Activated CD4-positive, alpha-beta memory T cell treated with anti-CD3 and anti-CD28 coated beads for 36 hours (primary cell): ENCODE measurements at regions not wholly inside any gene's neighbourhood (a gene's known extent, or its start where the extent isn't known, plus 50 kb on each side); places are given as distances from the start of the nearest gene placed in this dataset.

Source experiments
- CTCF ChIA-PET: fragments of 350-600 bp; sonication (Branson Sonifier 250); formaldehyde crosslinking; loops from one replicate; lab custom pipeline; 2021; ENCODE audit warnings: antibody characterized with exemption, inconsistent platforms; lab: Charles Lee
- POLR2A ChIA-PET: fragments of 350-600 bp; sonication (Branson Sonifier 250); formaldehyde crosslinking; loops from one replicate; lab custom pipeline; 2021; ENCODE audit warnings: antibody characterized with exemption; lab: Charles Lee
- DNase-seq: peaks from one replicate; pipeline ENCODE4 v3.0.0-alpha.2; 2020
- H3K27ac Mint-ChIP-seq: one replicate; pipeline ENCODE4 v1.8.0; 2021; ENCODE audit warnings: mixed read lengths
- H3K27me3 Mint-ChIP-seq: one replicate; pipeline ENCODE4 v1.8.0; 2021; ENCODE audit warnings: mixed read lengths
- H3K36me3 Mint-ChIP-seq: one replicate; pipeline ENCODE4 v1.8.0; 2021; ENCODE audit warnings: mixed read lengths
- H3K4me1 Mint-ChIP-seq: one replicate; pipeline ENCODE4 v1.8.0; 2021; ENCODE audit warnings: low read depth, mixed read lengths
- H3K4me3 Mint-ChIP-seq: one replicate; pipeline ENCODE4 v1.8.0; 2021; ENCODE audit warnings: mild to moderate bottlenecking, mixed read lengths
- H3K9me3 Mint-ChIP-seq: one replicate; pipeline ENCODE4 v1.8.0; 2021; ENCODE audit warnings: mixed read lengths
- intact Hi-C: fragments of 100-400 bp; cut with micrococcal nuclease; formaldehyde crosslinking; loops from one replicate; pipeline ENCODE4 v1.15.1; 2023

DNA sequence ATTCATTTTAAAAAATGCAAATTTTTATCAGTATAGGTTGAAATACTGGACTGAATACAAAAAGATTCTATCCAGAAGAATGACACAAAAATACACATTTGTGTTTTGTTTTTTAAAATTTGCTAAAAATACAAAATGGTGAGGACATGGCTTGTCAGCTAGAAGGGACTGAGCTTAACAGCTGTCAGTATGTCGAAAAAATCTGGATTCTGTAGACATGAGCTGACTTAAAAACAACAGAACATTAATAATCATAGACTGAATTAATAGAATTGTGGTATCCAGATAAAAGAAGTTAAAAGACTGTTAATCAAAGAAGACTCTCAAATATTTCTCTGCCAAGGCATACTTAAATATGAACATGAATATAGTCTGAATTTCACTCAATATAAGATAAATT, 244.9 kb upstream of the CBLB start:
- H3K9me3 Mint-ChIP-seq = peaks cover 2% of the 10 kb centered on the region
- H3K27me3 Mint-ChIP-seq = no peaks in the 10 kb centered on the region
- no peaks in the 10 kb centered on the region for H3K36me3 Mint-ChIP-seq
- H3K27ac Mint-ChIP-seq = no peak overlapping the region
- peaks cover 10% of the 10 kb centered on the region for H3K4me1 Mint-ChIP-seq
- ChIA-PET CTCF (no interaction called here), POLR2A (no interaction called here)
- H3K4me3 Mint-ChIP-seq = no peak overlapping the region
- intact Hi-C loops = no loop called here
- DNase-seq = no peak

DNA sequence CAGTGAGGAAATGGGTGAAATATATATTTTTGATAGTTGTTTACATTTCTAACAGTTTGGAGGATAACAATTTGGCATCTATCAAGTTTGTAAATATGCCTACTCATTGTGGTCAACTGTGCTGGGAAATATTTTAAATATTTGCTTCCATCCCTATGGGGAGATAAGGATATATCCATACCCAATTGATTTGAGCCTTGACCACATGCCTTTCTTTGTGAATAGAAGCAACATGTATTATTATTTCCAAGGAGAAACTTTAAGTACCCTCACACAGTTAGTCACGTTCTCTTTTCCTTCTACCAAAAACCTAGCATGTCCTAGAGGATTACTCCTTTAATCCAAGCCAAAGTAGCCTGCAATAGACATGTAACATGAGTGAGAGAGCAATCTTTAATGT, 245.4 kb upstream of the CBLB start:
- no peaks in the 10 kb centered on the region for H3K27me3 Mint-ChIP-seq
- DNase-seq = no peak
- H3K4me1 Mint-ChIP-seq = peaks cover 10% of the 10 kb centered on the region
- ChIA-PET POLR2A (no interaction called here), CTCF (no interaction called here)
- H3K9me3 Mint-ChIP-seq = peaks cover 2% of the 10 kb centered on the region
- no peaks in the 10 kb centered on the region for H3K36me3 Mint-ChIP-seq
- H3K4me3 Mint-ChIP-seq = no peak overlapping the region
- intact Hi-C loops = no loop called here
- H3K27ac Mint-ChIP-seq = no peak overlapping the region

DNA sequence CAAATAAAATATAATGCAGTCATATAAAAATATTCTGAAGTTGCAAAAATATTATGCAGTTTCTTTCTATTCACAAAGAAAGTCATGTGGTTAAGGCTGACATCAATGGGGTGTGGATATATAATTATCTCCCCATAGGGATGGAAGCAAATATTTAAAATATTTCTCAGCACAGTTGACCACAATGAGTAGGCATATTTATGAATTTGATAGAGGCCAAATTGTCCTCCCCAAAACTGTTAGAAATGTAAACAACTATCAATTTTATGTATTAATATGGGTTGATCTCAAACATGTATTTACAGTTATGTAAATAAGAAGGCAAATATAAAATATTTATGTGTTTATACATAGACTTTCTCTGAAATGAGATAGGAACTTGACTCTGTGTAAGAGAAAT, 246.0 kb upstream of the CBLB start:
- POLR2A ChIA-PET = no interaction called here
- no peaks in the 10 kb centered on the region for H3K27me3 Mint-ChIP-seq
- no peak overlapping the region for H3K4me3 Mint-ChIP-seq
- no peak for DNase-seq
- CTCF ChIA-PET = no interaction called here
- peaks cover 11% of the 10 kb centered on the region for H3K4me1 Mint-ChIP-seq
- H3K27ac Mint-ChIP-seq = no peak overlapping the region
- H3K36me3 Mint-ChIP-seq = no peaks in the 10 kb centered on the region
- peaks cover 2% of the 10 kb centered on the region for H3K9me3 Mint-ChIP-seq
- intact Hi-C loops = loop anchor here (5.0 kb wide), 1 partner anchor 288 kb away; no protein-coding TSS in a partner anchor

DNA sequence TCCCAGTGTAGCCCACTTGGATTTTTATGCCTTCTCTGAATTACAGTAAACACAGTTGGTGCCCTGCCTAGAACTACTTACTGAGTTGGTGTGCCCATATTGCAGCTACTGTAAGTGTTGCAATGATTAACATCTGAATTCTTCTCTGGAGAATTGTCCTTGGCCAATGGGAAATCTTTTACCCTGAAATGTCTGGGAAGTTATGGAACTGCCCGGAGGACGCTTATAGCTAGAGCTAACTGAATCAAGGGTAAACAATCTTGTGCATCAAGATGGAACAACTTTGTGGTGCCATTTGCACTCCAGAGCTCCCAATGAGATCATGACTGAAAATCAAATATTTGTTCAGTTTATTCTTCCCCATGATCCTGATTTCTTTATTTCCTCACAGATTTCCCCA, 246.7 kb upstream of the CBLB start:
- CTCF ChIA-PET = no interaction called here
- POLR2A ChIA-PET = no interaction called here

DNA sequence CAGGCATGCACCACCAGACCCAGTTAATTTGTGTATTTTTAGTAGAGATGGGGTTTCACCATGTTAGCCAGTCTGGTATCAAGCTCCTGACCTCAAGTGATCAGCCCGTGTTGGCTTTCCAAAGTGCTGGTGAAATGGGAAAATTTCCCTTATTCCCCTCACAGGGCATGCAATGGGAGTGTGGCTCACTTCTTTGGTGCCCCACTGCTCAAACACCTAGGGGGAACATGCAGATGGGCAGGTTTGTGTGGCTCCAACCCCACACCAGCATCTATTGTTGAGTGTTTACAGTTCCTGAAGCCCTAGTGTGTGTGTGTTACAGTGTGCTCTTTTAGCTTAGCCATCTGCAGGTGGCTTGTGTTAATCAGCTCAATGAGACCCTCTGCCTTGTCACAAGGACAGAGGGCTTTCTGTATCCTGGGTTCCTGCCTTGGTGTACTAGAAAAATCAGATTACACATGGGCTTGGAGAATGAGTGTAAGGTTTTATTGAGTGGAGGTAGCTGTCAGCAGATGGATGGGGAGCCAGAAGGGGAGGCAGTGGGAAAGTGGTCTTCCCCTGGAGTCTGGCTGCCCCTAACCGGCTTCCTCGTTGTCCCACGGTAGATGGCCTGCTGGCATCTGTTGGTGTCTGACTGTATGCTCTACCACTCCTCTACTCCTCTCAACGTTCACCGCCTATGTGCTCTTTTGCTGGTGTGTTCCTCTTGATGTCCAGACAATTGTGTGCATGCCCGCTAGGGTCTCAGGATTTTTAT, 248.1 kb upstream of the CBLB start:
- POLR2A ChIA-PET = no interaction called here
- Mint-ChIP-seq H3K4me3 (no peak overlapping the region), H3K36me3 (no peaks in the 10 kb centered on the region), H3K27me3 (no peaks in the 10 kb centered on the region), H3K4me1 (peaks cover 21% of the 10 kb centered on the region), H3K27ac (no peak overlapping the region), H3K9me3 (peaks cover 2% of the 10 kb centered on the region)
- intact Hi-C loops = loop anchor here (5.0 kb wide), 1 partner anchor 290 kb away; no protein-coding TSS in a partner anchor
- CTCF ChIA-PET = no interaction called here
- DNase-seq = no peak

More for the DNA sequence above, 246.7 kb upstream of the CBLB start:
- no peak overlapping the region for H3K27ac Mint-ChIP-seq
- peaks cover 18% of the 10 kb centered on the region for H3K4me1 Mint-ChIP-seq
- intact Hi-C loops = loop anchor here (5.0 kb wide), 1 partner anchor 288 kb away; no protein-coding TSS in a partner anchor
- peaks cover 2% of the 10 kb centered on the region for H3K9me3 Mint-ChIP-seq
- H3K36me3 Mint-ChIP-seq = no peaks in the 10 kb centered on the region
- no peak overlapping the region for H3K4me3 Mint-ChIP-seq
- no peaks in the 10 kb centered on the region for H3K27me3 Mint-ChIP-seq
- no peak for DNase-seq

DNA sequence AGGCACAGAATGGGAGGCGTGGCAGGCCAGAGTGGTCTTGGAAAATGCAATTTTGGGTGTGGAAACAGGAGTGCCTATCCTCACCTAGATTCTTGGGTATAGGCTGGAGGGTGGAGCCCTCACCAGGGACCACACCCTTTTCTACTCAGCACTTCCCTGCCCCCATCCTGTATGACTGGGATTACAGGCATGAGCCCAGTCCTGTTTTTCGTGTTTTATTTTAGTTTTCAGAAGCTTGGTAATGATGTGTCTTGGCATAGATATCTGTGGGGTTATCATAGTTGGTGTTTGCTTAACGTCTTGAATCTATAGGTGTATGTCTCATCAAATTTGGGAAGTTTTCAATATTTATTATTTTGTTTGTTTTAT, 248.7 kb upstream of the CBLB start:
- Mint-ChIP-seq H3K4me3 (no peak overlapping the region), H3K27ac (no peak overlapping the region), H3K27me3 (no peaks in the 10 kb centered on the region), H3K4me1 (peaks cover 21% of the 10 kb centered on the region), H3K36me3 (no peaks in the 10 kb centered on the region), H3K9me3 (peaks cover 2% of the 10 kb centered on the region)
- no peak for DNase-seq
- intact Hi-C loops = loop anchor here (5.0 kb wide), 1 partner anchor 290 kb away; no protein-coding TSS in a partner anchor
- ChIA-PET POLR2A (no interaction called here), CTCF (no interaction called here)

DNA sequence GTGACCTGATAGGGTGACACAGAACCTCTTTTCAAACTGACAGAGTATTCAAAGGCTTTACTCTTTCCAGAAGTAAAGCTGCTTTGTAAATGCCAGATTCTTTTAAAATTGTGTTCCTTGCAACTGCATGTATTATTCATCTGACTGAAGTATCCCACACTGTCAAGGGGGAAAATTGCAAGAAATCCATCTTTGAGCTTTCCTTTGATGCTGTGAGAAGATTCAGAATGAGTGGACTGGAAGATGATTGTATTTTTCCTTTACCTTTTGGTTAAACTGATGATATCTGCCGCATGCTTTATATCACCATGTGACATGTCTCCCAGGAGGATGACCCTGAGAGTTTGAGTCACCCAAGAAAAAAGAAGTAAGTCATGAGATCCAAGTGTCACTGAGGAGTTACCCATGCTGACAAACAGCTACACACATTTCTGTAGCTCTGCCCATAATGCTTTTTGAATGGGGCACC, 250.8 kb upstream of the CBLB start:
- Mint-ChIP-seq H3K27me3 (no peaks in the 10 kb centered on the region), H3K4me3 (no peak overlapping the region), H3K4me1 (peaks cover 21% of the 10 kb centered on the region), H3K9me3 (no peaks in the 10 kb centered on the region), H3K27ac (peak overlapping the region; percentile 50), H3K36me3 (no peaks in the 10 kb centered on the region)
- POLR2A ChIA-PET = interaction anchor here (0.5 to 1.4 kb wide), 4 partner anchors 54 to 115 kb away, joined by 3 to 4 read pairs (median 4); no protein-coding TSS in a partner anchor
- peak; percentile 42 for DNase-seq
- intact Hi-C loops = loop anchor here (1.0 to 5.0 kb wide), 5 partner anchors 57 to 292 kb away; partner anchors contain the start of gene CBLB
- CTCF ChIA-PET = interaction anchor here (1.0 to 1.2 kb wide), 3 partner anchors 66 to 490 kb away, joined by 3 read pairs; no protein-coding TSS in a partner anchor

DNA sequence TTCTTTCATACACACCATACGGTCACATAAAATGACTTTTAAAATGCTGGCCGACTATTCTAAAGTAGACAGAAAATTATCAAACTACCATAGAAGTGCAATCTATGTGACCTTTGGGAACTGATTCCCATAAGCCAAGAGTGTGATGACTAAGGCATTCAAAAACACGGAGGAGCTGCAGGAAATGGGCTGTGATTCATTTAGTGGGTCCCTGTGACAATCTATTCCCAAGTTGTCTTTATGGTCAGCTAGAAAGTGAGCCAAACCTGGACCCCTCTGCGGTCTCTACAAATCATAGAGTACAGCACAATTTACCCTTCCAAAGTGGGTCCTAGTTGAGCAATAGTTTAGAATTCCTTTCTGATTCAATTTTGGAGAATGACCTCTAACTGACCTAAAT, 251.5 kb upstream of the CBLB start:
- no peaks in the 10 kb centered on the region for H3K27me3 Mint-ChIP-seq
- ChIA-PET POLR2A (interaction anchor here (0.5 to 1.5 kb wide), 5 partner anchors 12 to 115 kb away, joined by 3 to 4 read pairs (median 3); no protein-coding TSS in a partner anchor), CTCF (interaction anchor here (0.7 to 1.2 kb wide), 4 partner anchors 65 to 489 kb away, joined by 3 read pairs; no protein-coding TSS in a partner anchor)
- H3K9me3 Mint-ChIP-seq = no peaks in the 10 kb centered on the region
- DNase-seq = no peak
- H3K36me3 Mint-ChIP-seq = no peaks in the 10 kb centered on the region
- H3K4me1 Mint-ChIP-seq = peaks cover 21% of the 10 kb centered on the region
- H3K4me3 Mint-ChIP-seq = no peak overlapping the region
- intact Hi-C loops = loop anchor here (2.0 to 5.0 kb wide), 2 partner anchors 110 to 253 kb away; partner anchors contain the start of gene CBLB
- H3K27ac Mint-ChIP-seq = no peak overlapping the region

DNA sequence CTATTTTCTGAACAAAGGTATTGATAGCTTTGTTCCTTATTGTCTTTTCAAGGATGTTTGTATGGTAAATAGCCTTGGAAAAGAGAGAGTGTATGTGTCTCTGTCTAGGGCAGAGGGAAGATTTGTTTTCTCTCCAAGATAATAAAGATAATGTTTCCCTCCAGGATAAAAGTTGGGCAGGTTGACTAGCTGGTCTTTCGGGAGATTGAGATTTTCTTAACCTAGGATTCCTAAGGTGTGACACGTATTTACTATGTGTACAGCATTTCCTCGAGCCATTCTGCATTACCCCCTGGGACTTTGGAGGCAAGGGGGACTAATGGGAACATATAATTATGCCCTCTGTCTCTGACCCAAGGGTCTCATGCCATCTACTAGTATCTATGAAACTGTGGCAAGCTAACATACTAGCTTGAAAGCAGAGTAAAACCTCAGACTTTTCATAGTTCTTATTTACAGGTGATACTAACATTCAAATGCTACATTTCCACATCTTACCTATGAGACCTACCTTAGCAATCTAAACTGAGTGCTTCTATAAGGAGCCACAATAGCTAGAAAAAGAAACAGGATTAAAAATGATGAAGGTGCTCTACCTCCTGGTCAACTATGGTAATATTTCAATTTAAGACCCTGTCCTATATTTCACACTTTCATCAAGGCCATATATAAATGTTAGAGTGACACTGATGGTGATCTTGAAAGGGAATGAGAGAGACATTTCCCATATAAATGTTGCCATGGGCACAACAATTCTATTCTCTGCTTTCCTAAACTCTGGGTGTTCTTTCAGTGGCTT, 252.9 kb upstream of the CBLB start:
- intact Hi-C loops = loop anchor here (2.0 to 5.0 kb wide), 2 partner anchors 111 to 254 kb away; partner anchors contain the start of gene CBLB
- POLR2A ChIA-PET = interaction anchor here (1.5 kb wide), 1 partner anchor 11 kb away, joined by 3 read pairs; no protein-coding TSS in a partner anchor
- Mint-ChIP-seq H3K4me1 (peaks cover 21% of the 10 kb centered on the region), H3K4me3 (no peak overlapping the region), H3K36me3 (no peaks in the 10 kb centered on the region), H3K9me3 (no peaks in the 10 kb centered on the region), H3K27ac (no peak overlapping the region), H3K27me3 (no peaks in the 10 kb centered on the region)
- CTCF ChIA-PET = no interaction called here
- no peak for DNase-seq

DNA sequence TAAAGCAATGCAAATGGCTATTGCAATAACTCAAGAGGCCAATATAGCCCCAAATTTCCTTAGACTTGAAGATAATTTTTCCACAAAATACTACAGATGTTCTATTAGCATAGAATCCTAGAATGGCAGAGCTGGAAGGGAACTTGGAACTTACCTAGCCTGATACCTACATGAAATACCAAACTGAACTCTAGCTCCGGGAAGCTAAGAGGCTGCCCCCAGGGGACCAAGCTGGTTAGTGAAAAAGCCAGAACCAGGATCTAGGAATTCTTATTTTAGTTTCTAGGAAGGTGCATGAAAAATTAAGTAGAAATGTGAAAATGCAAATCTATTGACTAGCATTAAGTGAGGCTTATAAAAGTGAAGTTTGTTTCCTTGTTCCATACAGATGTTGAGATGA, 256.0 kb upstream of the CBLB start:
- H3K4me3 Mint-ChIP-seq = no peak overlapping the region
- DNase-seq = no peak
- CTCF ChIA-PET = no interaction called here
- H3K27ac Mint-ChIP-seq = no peak overlapping the region
- intact Hi-C loops = loop anchor here (5.0 kb wide), 1 partner anchor 258 kb away; the partner anchor contains the start of gene CBLB
- H3K4me1 Mint-ChIP-seq = peaks cover 11% of the 10 kb centered on the region
- H3K36me3 Mint-ChIP-seq = no peaks in the 10 kb centered on the region
- no peaks in the 10 kb centered on the region for H3K9me3 Mint-ChIP-seq
- H3K27me3 Mint-ChIP-seq = no peaks in the 10 kb centered on the region
- POLR2A ChIA-PET = no interaction called here

DNA sequence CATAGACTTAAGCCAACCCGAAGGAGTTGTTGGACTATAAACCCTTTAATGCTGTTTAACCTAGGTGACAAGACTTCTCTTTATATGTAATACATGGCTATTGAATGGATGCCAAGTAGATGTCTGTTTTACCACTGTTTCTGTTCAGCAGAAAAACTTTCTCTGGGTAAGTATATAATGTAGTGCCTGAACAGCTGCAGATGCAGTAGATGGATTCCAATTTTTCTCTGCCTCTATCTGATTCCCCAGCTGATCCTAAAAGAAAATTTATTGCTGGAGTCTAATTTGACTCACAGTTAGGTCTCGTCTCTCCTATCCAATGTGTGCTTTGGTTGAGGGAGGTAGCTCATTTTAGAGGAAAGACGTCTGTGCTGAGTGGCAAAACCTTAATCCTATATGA, 256.5 kb upstream of the CBLB start:
- POLR2A ChIA-PET = no interaction called here
- CTCF ChIA-PET = no interaction called here
- Mint-ChIP-seq H3K27ac (no peak overlapping the region), H3K4me1 (peaks cover 11% of the 10 kb centered on the region), H3K9me3 (no peaks in the 10 kb centered on the region), H3K4me3 (no peak overlapping the region), H3K27me3 (no peaks in the 10 kb centered on the region), H3K36me3 (no peaks in the 10 kb centered on the region)
- intact Hi-C loops = no loop called here
- no peak for DNase-seq
